ENCODE measurements at regions not wholly inside any gene's neighbourhood (a gene's known extent, or its start where the extent isn't known, plus 50 kb on each side); places are given as distances from the start of the nearest gene placed in this dataset.
"Not testable (repeated sequence)": the region's sequence is repeated elsewhere in the genome, so short reads cannot be mapped to it uniquely, and the experiment has no call there.

- no peak for DNase-seq (ENCODE audit: extremely low read depth, low read depth)
These were observed 155.4 kb downstream of the RFPL4B start for GRCh38 chr6:112502351-112503090.

GRCh38 chr6:112503091-112503596 lies 156.0 kb downstream of the RFPL4B start:
- DNase-seq (ENCODE audit: extremely low read depth, low read depth), result no peak

GRCh38 chr6:112504621-112505020 lies 157.5 kb downstream of the RFPL4B start:
- DNase-seq (ENCODE audit: extremely low read depth, low read depth), result no peak

- DNase-seq (ENCODE audit: extremely low read depth, low read depth), result no peak
These were observed 164.3 kb downstream of the RFPL4B start for GRCh38 chr6:112511441-112511840.

- no peak for DNase-seq (ENCODE audit: extremely low read depth, low read depth)
These were observed 166.0 kb downstream of the RFPL4B start for GRCh38 chr6:112513175-112513574.

GRCh38 chr6:112522587-112522986 lies 175.5 kb downstream of the RFPL4B start:
- no peak for DNase-seq (ENCODE audit: extremely low read depth, low read depth)

- no peak for DNase-seq (ENCODE audit: extremely low read depth, low read depth)
These were observed 176.9 kb downstream of the RFPL4B start for GRCh38 chr6:112524071-112524470.

- DNase-seq (ENCODE audit: extremely low read depth, low read depth), result no peak
These were observed 178.6 kb downstream of the RFPL4B start for GRCh38 chr6:112525749-112526148.

GRCh38 chr6:112526594-112526993 lies 179.5 kb downstream of the RFPL4B start:
- no peak for DNase-seq (ENCODE audit: extremely low read depth, low read depth)

GRCh38 chr6:112528306-112528705 lies 181.2 kb downstream of the RFPL4B start:
- DNase-seq (ENCODE audit: extremely low read depth, low read depth), result not testable (repeated sequence)

GRCh38 chr6:112535816-112536215 lies 188.7 kb downstream of the RFPL4B start:
- DNase-seq (ENCODE audit: extremely low read depth, low read depth), result no peak

- DNase-seq (ENCODE audit: extremely low read depth, low read depth), result no peak
These were observed 192.2 kb downstream of the RFPL4B start for GRCh38 chr6:112539355-112539754.

GRCh38 chr6:112541847-112542246 lies 194.7 kb downstream of the RFPL4B start:
- not testable (repeated sequence) for DNase-seq (ENCODE audit: extremely low read depth, low read depth)

GRCh38 chr6:112547321-112548085 lies 200.4 kb downstream of the RFPL4B start:
- not testable (repeated sequence) for DNase-seq (ENCODE audit: extremely low read depth, low read depth)

GRCh38 chr6:112549749-112550148 lies 202.6 kb downstream of the RFPL4B start:
- no peak for DNase-seq (ENCODE audit: extremely low read depth, low read depth)

GRCh38 chr6:112557435-112557834 lies 210.3 kb downstream of the RFPL4B start:
- no peak for DNase-seq (ENCODE audit: extremely low read depth, low read depth)

GRCh38 chr6:112557961-112558360 lies 210.8 kb downstream of the RFPL4B start:
- DNase-seq (ENCODE audit: extremely low read depth, low read depth), result no peak

- no peak for DNase-seq (ENCODE audit: extremely low read depth, low read depth)
These were observed 213.5 kb downstream of the RFPL4B start for GRCh38 chr6:112560651-112561050.

- no peak for DNase-seq (ENCODE audit: extremely low read depth, low read depth)
These were observed 215.4 kb downstream of the RFPL4B start for GRCh38 chr6:112562301-112563231.

- no peak for DNase-seq (ENCODE audit: extremely low read depth, low read depth)
These were observed 216.2 kb downstream of the RFPL4B start for GRCh38 chr6:112563368-112563767.

GRCh38 chr6:112568066-112568465 lies 220.9 kb downstream of the RFPL4B start:
- DNase-seq (ENCODE audit: extremely low read depth, low read depth), result no peak

Data from NCI-H460 (cell line).